DOHH2 (cell line): ENCODE measurements at regions not wholly inside any gene's neighbourhood (a gene's known extent, or its start where the extent isn't known, plus 50 kb on each side); places are given as distances from the start of the nearest gene placed in this dataset.

Experiments used
- H3F3A ChIP-seq: fragments of 200-600 bp; sonication (generic), shearing (Covaris generic); 2 replicates; pipeline ENCODE4 v1.6.0; 2016; ENCODE audit warnings: antibody characterized with exemption, mild to moderate bottlenecking; ENCODE audit not compliant: control insufficient read depth, insufficient read depth
- H3K27ac ChIP-seq: fragments of 200-600 bp; sonication (generic); 2 replicates; pipeline ENCODE4 v1.5.1; 2014; ENCODE audit warnings: low read depth, mild to moderate bottlenecking, low read length, moderate library complexity
- H3K27me3 ChIP-seq: fragments of 200-600 bp; sonication (generic); 2 replicates; pipeline ENCODE4 v1.6.1; 2014; ENCODE audit warnings: mild to moderate bottlenecking, low read length, mixed read lengths; ENCODE audit not compliant: control insufficient read depth
- H3K36me3 ChIP-seq: fragments of 200-600 bp; sonication (generic); 2 replicates; pipeline ENCODE4 v1.6.1; 2014; ENCODE audit warnings: mild to moderate bottlenecking, low read length, moderate library complexity, mixed read lengths; ENCODE audit not compliant: control insufficient read depth
- H3K4me1 ChIP-seq: fragments of 200-600 bp; sonication (generic); 2 replicates; pipeline ENCODE4 v1.6.1; 2014; ENCODE audit warnings: mild to moderate bottlenecking, low read length, mixed read lengths; ENCODE audit not compliant: control insufficient read depth
- H3K4me2 ChIP-seq: fragments of 200-600 bp; sonication (generic); 2 replicates; pipeline ENCODE4 v1.6.0; 2014; ENCODE audit warnings: mild to moderate bottlenecking, low read length, moderate library complexity
- H3K4me3 ChIP-seq: fragments of 200-600 bp; sonication (generic); 2 replicates; pipeline ENCODE4 v1.5.1; 2014; ENCODE audit warnings: mild to moderate bottlenecking, low read length, mixed read lengths
- H3K79me2 ChIP-seq: fragments of 200-600 bp; sonication (generic); 2 replicates; pipeline ENCODE4 v1.6.1; 2014; ENCODE audit warnings: mild to moderate bottlenecking, low read length, mixed read lengths; ENCODE audit not compliant: control insufficient read depth
- H3K9me2 ChIP-seq: fragments of 200-600 bp; sonication (generic); replicated peaks from 2 replicates; pipeline ENCODE4 v1.6.1; 2014; ENCODE audit warnings: mild to moderate bottlenecking, low read length, mixed read lengths; ENCODE audit not compliant: control insufficient read depth
- H3K9me3 ChIP-seq: fragments of 200-600 bp; sonication (generic); 2 replicates; pipeline ENCODE4 v1.6.1; 2014; ENCODE audit warnings: antibody characterized with exemption, low read length, mixed read lengths; ENCODE audit not compliant: control insufficient read depth, insufficient read depth
- H4K20me1 ChIP-seq: fragments of 200-600 bp; sonication (generic); 2 replicates; pipeline ENCODE4 v1.6.0; 2014; ENCODE audit warnings: low read depth, mild to moderate bottlenecking, antibody characterized with exemption, low read length, moderate library complexity; ENCODE audit not compliant: control insufficient read depth, insufficient read depth
- EZH2phosphoT487 ChIP-seq: fragments of 200-600 bp; sonication (generic); IDR thresholded peaks from 2 replicates; pipeline ENCODE4 v1.6.1; 2017; ENCODE audit warnings: borderline replicate concordance, mild to moderate bottlenecking, antibody characterized with exemption, low read length, moderate library complexity, mixed read lengths
- TF ChIP-seq, protein P1 (sequence below): fragments of 200-600 bp; sonication (generic); IDR thresholded peaks from one replicate; pipeline ENCODE4 v1.5.1; 2014; ENCODE audit warnings: antibody characterized with exemption, mild to moderate bottlenecking, low read depth, low read length; ENCODE audit not compliant: poor library complexity, severe bottlenecking

GRCh38 chr2:234773764-234774409 lies 177.9 kb upstream of the SH3BP4 start:
- no peaks in the 10 kb centered on the region for H4K20me1 ChIP-seq
- no peaks in the 10 kb centered on the region for H3K9me3 ChIP-seq
- TF ChIP-seq, protein P1, sequence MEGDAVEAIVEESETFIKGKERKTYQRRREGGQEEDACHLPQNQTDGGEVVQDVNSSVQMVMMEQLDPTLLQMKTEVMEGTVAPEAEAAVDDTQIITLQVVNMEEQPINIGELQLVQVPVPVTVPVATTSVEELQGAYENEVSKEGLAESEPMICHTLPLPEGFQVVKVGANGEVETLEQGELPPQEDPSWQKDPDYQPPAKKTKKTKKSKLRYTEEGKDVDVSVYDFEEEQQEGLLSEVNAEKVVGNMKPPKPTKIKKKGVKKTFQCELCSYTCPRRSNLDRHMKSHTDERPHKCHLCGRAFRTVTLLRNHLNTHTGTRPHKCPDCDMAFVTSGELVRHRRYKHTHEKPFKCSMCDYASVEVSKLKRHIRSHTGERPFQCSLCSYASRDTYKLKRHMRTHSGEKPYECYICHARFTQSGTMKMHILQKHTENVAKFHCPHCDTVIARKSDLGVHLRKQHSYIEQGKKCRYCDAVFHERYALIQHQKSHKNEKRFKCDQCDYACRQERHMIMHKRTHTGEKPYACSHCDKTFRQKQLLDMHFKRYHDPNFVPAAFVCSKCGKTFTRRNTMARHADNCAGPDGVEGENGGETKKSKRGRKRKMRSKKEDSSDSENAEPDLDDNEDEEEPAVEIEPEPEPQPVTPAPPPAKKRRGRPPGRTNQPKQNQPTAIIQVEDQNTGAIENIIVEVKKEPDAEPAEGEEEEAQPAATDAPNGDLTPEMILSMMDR, result no peak
- no peak for TF ChIP-seq EZH2phosphoT487
- no peak overlapping the region for H3K27ac ChIP-seq
- H3K4me2 ChIP-seq, result no peak overlapping the region
- no peaks in the 10 kb centered on the region for H3K27me3 ChIP-seq
- no peak overlapping the region for H3K4me3 ChIP-seq
- no peaks in the 10 kb centered on the region for H3K36me3 ChIP-seq
- H3F3A ChIP-seq, result no peaks in the 10 kb centered on the region
- no peaks in the 10 kb centered on the region for H3K9me2 ChIP-seq
- no peaks in the 10 kb centered on the region for H3K79me2 ChIP-seq
- no peaks in the 10 kb centered on the region for H3K4me1 ChIP-seq

DNA sequence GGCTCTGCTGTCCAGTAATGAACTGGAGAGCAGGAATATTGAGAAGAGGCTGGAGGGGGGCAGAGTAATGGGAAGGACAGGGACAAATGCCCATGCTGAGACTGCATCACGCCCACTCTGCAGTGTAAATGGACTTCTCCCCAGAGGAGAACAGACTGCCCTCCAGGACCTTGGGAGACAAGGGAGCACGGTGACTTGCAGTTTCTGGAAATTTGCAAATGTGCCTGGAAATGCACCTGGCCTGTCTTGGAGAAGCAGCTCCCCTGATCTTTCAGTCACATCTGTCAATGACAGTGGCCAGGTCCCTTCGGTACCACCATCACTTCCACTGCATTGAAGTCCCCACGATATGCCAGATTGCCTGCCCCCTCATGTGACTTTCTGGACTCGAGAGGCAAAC lies 178.7 kb upstream of the SH3BP4 start:
- Histone ChIP-seq H3K9me3 (no peaks in the 10 kb centered on the region), H3K9me2 (no peaks in the 10 kb centered on the region), H3F3A (no peaks in the 10 kb centered on the region), H3K79me2 (no peaks in the 10 kb centered on the region), H3K4me3 (no peak overlapping the region), H3K27me3 (no peaks in the 10 kb centered on the region), H4K20me1 (no peaks in the 10 kb centered on the region), H3K4me2 (no peak overlapping the region), H3K27ac (no peak overlapping the region), H3K4me1 (no peaks in the 10 kb centered on the region), H3K36me3 (no peaks in the 10 kb centered on the region)
- TF ChIP-seq, protein P1, result no peak
- TF ChIP-seq EZH2phosphoT487, result no peak

DNA sequence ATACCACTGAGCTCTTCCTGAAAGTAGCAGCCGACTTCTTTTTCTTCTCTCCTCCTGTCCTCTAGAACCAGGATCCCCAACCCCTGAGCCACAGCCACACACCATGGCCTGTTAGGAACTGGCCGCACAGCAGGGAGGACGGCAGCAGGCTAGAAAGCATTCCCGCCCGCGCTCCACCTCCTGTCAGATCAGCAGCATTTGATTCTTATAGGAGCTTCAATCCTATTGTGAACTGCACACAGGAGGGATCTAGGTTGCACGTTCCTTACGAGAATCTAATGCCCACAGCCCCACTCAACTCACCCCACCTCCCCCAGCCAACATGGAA lies 179.1 kb upstream of the SH3BP4 start:
- no peak overlapping the region for H3K4me2 ChIP-seq
- H3K36me3 ChIP-seq, result no peaks in the 10 kb centered on the region
- TF ChIP-seq, protein P1, result no peak
- no peak for TF ChIP-seq EZH2phosphoT487
- H3K27me3 ChIP-seq, result no peaks in the 10 kb centered on the region
- no peak overlapping the region for H3K27ac ChIP-seq
- H3K4me1 ChIP-seq, result no peaks in the 10 kb centered on the region
- no peaks in the 10 kb centered on the region for H3F3A ChIP-seq
- no peaks in the 10 kb centered on the region for H3K9me3 ChIP-seq
- H3K4me3 ChIP-seq, result no peak overlapping the region
- no peaks in the 10 kb centered on the region for H4K20me1 ChIP-seq
- H3K79me2 ChIP-seq, result no peaks in the 10 kb centered on the region
- no peaks in the 10 kb centered on the region for H3K9me2 ChIP-seq
